ENCODE measurements at regions not wholly inside any gene's neighbourhood (a gene's known extent, or its start where the extent isn't known, plus 50 kb on each side); places are given as distances from the start of the nearest gene placed in this dataset.

DNA sequence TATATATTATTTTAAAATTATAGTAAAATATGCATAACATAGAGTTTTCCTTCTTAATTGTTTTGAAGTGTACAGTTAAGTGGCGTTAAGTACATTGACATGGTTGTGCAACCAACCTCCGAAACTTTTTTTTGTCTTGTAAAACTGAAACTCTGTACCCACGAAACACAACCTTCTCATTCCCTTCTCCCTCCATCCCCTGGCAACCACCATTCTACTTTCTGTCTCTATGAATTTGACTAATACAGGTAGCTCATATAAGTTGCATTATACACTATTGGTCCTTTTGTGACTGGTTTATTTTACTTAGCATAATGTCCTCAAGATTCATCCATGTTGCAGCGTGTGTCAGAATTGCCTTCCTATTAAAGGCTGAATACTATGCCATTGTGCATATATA lies 179.4 kb downstream of the SATB1 start:
- H3K9me3 ChIP-seq = no peaks in the 10 kb centered on the region
- H3K4me3 ChIP-seq (replicated peaks in 1 of 3) = no peak overlapping the region
- TF ChIP-seq, protein P1, sequence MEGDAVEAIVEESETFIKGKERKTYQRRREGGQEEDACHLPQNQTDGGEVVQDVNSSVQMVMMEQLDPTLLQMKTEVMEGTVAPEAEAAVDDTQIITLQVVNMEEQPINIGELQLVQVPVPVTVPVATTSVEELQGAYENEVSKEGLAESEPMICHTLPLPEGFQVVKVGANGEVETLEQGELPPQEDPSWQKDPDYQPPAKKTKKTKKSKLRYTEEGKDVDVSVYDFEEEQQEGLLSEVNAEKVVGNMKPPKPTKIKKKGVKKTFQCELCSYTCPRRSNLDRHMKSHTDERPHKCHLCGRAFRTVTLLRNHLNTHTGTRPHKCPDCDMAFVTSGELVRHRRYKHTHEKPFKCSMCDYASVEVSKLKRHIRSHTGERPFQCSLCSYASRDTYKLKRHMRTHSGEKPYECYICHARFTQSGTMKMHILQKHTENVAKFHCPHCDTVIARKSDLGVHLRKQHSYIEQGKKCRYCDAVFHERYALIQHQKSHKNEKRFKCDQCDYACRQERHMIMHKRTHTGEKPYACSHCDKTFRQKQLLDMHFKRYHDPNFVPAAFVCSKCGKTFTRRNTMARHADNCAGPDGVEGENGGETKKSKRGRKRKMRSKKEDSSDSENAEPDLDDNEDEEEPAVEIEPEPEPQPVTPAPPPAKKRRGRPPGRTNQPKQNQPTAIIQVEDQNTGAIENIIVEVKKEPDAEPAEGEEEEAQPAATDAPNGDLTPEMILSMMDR (IDR thresholded peaks at IDR 0.05) = no peak
- no peak for TF ChIP-seq POLR2A (IDR thresholded peaks at IDR 0.05)
- no peaks in the 10 kb centered on the region for H3K27me3 ChIP-seq
- no peak overlapping the region for H3K27ac ChIP-seq
- no peak for DNase-seq
- H3K36me3 ChIP-seq = no peaks in the 10 kb centered on the region
- WGBS, 2 donors = 73 to 83% methylated on average over 4 of the region's 4 CpGs
- intact Hi-C loops (cut with DNase I) = no loop called here
- H3K4me1 ChIP-seq = no peaks in the 10 kb centered on the region

GRCh38 chr3:18241837-18242236 lies 183.3 kb downstream of the SATB1 start:
- Histone ChIP-seq H3K4me3 (replicated peaks in 1 of 3) (no peak overlapping the region), H3K36me3 (no peaks in the 10 kb centered on the region), H3K27ac (no peak overlapping the region), H3K27me3 (no peaks in the 10 kb centered on the region), H3K9me3 (no peaks in the 10 kb centered on the region), H3K4me1 (no peaks in the 10 kb centered on the region)
- intact Hi-C loops (cut with DNase I) = no loop called here
- DNase-seq = no peak
- 82 to 83% methylated on average over 1 of the region's 1 CpG for WGBS, 2 donors
- TF ChIP-seq, protein P1 (IDR thresholded peaks at IDR 0.05) = no peak
- no peak for TF ChIP-seq POLR2A (IDR thresholded peaks at IDR 0.05)

DNA sequence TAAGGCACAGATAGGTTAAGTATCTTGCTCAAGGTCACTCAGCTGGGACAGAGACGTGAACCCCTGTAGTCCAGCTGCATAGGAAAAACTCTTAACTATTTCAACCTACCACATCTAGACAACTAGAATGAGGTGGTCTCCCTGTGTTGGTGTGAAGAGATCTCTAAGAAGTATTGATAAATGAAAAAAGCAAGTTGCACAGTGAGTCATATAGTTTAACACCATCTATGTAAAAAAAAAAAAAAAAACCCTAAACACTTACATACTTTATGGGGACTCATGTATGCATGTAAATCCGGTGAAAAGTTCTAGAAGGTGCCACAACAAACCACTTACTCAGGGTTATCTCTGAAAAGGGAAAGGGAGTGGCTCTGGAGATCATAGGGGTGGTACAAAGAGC lies 185.5 kb downstream of the SATB1 start:
- Histone ChIP-seq H3K27ac (no peak overlapping the region), H3K4me1 (no peaks in the 10 kb centered on the region), H3K27me3 (no peaks in the 10 kb centered on the region), H3K4me3 (replicated peaks in 1 of 3) (no peak overlapping the region), H3K9me3 (no peaks in the 10 kb centered on the region), H3K36me3 (no peaks in the 10 kb centered on the region)
- TF ChIP-seq, protein P1 (IDR thresholded peaks at IDR 0.05) = no peak
- TF ChIP-seq POLR2A (IDR thresholded peaks at IDR 0.05) = no peak
- DNase-seq = no peak
- intact Hi-C loops (cut with DNase I) = no loop called here
- WGBS, 2 donors = 73 to 79% methylated on average over 2 of the region's 2 CpGs

GRCh38 chr3:18238746-18239331 lies 186.3 kb downstream of the SATB1 start:
- no peak for DNase-seq
- 42 to 46% methylated on average over 3 of the region's 3 CpGs for WGBS, 2 donors
- TF ChIP-seq, protein P1 (IDR thresholded peaks at IDR 0.05) = no peak
- no peak for TF ChIP-seq POLR2A (IDR thresholded peaks at IDR 0.05)
- Histone ChIP-seq H3K27me3 (no peaks in the 10 kb centered on the region), H3K9me3 (no peaks in the 10 kb centered on the region), H3K27ac (no peak overlapping the region), H3K4me3 (replicated peaks in 1 of 3) (no peak overlapping the region), H3K36me3 (no peaks in the 10 kb centered on the region), H3K4me1 (no peaks in the 10 kb centered on the region)
- intact Hi-C loops (cut with DNase I) = no loop called here

DNA sequence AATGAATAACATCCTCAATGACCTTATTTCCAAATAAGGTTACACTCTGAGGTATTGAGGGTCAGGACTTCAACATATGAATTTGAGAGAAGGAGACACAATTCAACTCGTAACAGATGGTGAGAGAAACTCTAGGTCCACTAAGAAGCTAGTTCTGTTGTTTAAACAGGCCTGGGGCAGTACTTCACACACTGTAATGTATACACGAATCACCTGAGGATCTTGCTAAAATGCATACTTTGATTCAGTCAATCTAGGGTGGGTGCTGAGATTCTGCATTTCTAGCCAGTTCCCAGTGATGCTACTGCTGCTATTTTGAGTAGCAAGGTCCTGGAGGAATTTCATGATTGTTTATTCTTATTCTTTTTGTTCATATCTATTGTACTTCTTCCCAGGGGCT lies 186.8 kb downstream of the SATB1 start:
- TF ChIP-seq, protein P1 (IDR thresholded peaks at IDR 0.05) = no peak
- no peak for TF ChIP-seq POLR2A (IDR thresholded peaks at IDR 0.05)
- WGBS, 2 donors = 57 to 58% methylated on average over 2 of the region's 2 CpGs
- H3K36me3 ChIP-seq = no peaks in the 10 kb centered on the region
- DNase-seq = no peak
- H3K27me3 ChIP-seq = no peaks in the 10 kb centered on the region
- intact Hi-C loops (cut with DNase I) = no loop called here
- no peaks in the 10 kb centered on the region for H3K4me1 ChIP-seq
- no peak overlapping the region for H3K27ac ChIP-seq
- H3K4me3 ChIP-seq (replicated peaks in 1 of 3) = no peak overlapping the region
- H3K9me3 ChIP-seq = no peaks in the 10 kb centered on the region
